HuH-7.5 (cell line): ENCODE measurements at regions not wholly inside any gene's neighbourhood (a gene's known extent, or its start where the extent isn't known, plus 50 kb on each side); places are given as distances from the start of the nearest gene placed in this dataset.
"Not testable (repeated sequence)": the region's sequence is repeated elsewhere in the genome, so short reads cannot be mapped to it uniquely, and the experiment has no call there.

Experiments used
- DNase-seq: peaks from one replicate; pipeline ENCODE4 v3.0.0; 2011; ENCODE audit warnings: low spot score

DNA sequence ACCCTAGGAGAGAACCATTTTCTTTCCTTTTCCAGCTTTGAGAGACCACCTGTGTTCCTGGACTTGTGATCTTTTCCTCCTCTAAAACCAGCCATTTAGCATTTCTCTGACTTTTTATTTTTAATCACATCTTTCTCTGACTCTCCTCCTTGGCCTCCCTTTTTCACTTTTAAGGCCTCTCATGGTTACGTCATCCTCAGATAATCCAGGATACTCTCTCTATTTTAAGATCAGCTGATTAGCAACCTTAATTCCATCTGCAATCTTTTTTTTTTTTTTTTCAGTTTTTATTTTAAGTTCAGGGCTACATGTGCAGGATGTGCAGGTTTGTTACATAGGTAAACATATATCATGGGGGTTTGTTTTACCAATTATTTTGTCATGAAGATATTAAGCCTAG, 54.0 kb downstream of the RFPL4B start:
- DNase-seq = no peak

DNA sequence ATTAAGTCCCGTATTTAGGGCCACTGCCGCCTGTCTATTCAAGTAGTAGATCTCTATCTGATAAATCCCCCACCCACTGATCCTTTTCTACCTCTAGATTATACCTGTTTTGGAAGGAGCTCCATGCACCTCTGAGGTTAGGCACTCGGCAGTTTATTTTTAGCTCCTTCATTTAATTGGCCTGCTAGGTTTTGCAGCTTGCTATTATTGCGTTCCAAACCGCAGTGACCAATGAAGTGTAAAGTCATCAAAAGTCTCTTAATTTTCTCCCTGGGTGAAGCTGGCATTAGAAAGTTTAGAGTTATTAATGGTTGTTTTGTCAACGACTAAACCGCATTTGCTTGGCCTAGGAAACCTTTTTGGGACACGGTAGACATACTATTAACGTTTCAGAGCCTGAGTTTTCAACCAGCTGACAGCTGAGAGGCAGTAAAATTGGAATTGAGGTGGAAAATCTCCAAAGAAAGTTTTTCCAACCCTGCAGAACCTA, 60.0 kb downstream of the RFPL4B start:
- DNase-seq = no peak

DNA sequence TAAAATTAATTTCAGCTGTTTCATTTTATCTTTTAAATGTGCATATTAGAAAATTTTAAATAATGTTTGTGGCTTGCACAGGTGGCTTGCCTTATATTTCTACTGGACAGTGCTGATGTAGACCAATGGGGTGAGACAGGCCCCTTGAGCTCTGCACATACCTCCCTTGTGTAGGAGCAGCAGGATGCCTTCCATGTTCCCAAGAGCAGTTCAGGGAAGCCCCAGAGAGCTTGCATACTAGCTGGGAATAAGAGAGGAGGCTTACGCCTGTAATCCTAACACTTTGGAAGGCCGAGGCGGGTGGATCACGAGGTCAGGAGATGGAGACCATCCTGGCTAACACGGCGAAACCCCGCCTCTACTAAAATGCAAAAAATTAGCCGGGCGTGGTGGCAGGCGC, 61.4 kb downstream of the RFPL4B start:
- DNase-seq = no peak

DNA sequence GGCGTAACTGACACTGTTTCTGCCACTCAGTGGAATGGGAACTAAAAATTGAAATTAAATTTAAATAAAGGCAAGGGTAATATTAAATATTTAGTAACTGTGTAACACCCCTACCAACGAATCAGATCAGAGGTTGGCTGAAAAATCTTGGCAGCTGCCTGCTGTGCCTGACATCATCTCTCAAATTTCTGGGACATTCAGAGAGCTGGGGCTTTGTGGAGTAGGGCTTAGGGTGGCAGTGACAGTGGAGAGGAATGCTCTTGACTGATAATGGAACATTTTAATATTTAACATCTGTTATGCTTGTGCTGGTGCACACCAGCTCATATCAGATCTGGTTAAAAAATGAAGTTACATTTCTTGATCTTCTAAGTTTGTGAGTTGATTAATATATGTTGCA, 62.2 kb downstream of the RFPL4B start:
- no peak for DNase-seq

DNA sequence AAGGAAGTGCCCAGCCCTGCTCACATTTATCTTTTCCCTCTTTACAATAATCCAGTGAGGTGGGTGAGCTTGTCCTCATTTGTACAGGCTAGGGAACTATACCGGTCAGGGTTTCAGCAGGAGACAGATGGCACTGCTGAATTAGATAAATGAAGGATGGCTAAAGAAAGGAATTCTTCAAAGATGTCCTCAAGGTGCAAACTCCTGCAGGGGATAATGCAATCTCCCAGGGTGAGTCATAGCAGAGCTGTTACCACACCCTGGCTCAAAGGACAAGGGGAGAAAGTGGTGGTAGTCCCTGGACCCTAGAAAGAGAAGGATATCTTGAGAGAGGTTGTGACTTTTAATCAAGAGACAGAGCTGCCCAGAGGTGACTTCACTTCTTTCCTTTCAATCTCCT, 66.7 kb downstream of the RFPL4B start:
- DNase-seq = no peak

DNA sequence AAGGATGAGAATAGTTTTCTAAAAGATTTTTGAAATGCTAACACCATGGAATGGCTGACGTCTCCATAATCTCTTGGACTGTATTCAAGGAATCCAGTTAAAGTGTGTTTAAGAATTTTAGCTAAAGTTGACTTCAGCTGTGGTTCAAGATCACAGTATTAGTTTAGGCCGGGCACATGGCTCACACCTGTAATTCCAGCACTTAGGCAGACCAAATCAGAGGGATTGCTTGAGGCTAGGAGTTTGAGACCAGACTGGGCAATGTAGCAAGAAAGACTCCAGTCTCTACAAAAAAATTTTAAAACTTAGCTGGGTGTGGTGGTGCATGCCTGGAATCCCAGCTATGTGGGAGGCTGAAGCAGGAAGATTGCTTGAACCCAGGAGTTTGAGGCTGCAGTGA, 68.2 kb downstream of the RFPL4B start:
- no peak for DNase-seq

DNA sequence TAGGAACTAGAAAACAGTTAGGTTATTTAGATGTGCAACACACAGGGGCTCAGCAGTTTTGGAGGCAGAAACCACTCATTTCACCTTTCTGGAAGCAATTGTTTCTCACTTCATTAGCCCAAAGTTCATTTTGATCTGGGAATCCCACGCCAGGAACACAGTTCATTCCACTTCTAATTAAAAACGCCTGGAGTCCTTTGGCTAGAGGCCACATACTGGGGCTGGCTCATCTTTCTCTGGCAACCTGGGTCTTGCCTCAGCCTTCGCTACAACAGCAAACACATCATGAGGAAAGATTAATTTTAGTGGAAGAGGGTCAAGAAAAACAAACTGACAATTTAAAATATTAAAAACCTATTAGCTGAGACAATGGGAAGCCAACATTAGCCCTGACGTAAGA, 69.7 kb downstream of the RFPL4B start:
- DNase-seq = no peak

DNA sequence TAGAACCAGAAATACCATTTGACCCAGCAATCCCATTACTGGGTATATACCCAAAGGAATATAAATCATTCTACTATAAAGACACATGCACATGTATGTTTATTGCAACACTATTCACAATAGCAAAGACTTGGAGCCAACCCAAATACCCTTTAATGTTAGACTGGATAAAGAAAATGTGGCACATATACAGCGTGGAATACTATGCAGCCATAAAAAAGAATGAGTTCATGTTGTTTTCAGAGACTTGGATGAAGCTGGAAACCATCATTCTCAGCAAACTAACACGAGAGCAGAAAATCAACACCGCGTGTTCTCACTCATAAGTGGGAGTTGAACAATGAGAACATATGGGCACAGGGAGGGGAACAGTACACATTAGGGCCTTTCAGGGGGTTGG, 79.9 kb downstream of the RFPL4B start:
- not testable (repeated sequence) for DNase-seq

DNA sequence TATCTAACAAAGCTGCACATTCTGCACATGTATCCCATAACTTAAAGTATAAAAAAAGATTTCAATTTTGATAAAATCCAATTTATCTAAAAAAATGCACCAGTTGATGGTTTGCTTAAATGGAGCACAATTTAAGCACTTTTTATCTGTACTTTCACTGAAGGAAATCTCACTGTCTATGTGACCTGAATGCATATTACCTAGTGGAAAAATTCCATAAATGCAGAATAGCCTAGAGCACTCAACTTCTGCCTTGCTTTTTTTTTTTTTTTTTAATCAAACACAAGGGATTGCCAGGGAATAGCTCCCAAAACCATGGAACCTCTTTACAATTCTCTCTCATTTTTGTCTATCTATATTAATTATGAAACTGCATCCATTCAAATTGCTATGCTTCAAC, 80.4 kb downstream of the RFPL4B start:
- no peak for DNase-seq

DNA sequence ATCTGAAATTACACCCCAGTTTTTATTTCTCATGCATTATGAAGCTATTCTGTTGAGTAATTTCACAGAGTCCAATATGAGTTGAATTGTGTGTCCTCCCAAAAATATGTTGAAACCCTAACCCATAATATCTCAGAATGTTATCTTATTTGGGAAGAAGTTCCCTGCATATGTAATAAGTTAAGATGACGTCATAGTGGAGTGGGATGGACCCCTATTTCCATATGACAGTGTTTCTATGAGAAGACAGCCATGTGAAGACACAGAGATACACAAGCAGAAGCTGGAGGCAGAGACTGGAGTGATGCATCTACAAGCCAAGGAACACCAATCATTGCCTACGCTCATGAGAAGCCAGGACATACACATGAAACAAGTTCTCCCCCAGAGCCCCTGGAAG, 81.3 kb downstream of the RFPL4B start:
- DNase-seq = no peak

DNA sequence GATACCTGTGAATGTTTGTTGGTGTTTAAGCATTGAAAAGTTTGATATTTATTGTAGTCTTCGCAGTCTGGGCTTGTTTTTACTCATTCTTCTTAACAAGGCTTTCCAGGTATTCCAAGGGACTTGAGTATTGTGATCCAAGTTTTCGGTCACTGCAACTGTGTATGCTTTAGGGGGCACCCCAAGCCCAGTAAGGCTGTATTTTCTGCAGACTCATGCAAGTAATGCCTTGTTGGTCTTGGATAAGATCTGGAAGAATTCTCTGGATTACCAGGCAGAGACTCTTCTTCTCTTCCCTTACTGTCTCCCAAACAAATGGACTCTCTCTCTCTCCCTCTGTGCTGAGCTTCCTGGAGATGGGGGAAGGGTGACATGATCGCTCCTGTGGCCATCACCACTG, 82.1 kb downstream of the RFPL4B start:
- DNase-seq = no peak

DNA sequence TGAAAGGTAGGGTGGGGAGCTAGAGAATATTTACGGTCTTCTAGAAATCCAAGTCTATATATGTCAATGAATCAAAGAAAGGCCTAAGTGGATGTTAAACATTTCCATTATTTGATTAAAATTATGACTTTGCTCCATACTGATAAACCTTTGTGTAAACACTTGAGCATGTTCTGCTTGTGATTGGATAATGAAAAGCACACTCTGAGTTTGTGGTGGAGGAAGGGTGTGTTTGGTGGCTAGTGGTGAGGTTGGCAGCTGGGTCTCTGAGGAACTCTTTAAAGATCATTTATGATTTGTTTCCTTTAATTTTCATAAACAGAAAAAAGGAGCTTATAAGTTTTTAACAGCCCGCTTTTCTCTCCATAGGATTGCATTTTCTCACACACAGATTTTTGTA, 84.7 kb downstream of the RFPL4B start:
- no peak for DNase-seq

DNA sequence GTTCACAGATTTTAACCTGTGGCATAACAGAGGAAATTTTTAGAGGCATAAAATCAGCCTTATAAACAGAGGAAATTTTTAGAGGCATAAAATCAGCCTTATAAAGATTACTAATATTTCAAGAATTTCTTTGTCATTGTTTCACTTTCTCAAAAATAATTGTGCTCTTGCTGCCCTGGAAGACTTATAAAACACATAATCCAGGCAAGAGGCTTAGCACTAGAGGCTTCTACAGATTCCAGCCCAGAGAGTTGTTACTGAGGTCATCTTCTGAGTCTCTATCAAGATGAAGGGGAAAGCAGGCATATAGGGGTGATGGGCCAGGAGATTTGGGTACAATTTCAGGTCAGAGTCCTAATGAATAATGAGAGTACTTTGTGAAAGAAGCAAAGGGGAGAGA, 85.7 kb downstream of the RFPL4B start:
- no peak for DNase-seq

DNA sequence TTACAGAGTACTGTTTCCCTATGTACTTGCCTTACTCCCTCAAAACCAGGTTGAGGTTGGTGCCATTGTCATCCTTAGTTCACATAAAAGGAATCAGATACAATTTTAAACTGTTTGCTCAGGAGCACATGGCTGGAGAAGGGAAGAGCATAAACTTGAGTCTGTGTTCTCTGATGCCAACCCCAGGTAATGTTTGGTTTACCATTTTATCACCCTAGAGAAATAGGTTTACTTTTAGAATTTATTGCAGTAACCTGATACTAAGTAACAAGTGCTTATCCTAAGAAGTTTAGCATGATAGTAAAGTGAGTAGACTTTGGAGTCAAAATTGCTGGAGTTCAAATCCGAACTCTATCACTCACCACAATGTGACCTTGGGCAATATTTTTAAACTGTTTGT, 86.3 kb downstream of the RFPL4B start:
- no peak for DNase-seq

DNA sequence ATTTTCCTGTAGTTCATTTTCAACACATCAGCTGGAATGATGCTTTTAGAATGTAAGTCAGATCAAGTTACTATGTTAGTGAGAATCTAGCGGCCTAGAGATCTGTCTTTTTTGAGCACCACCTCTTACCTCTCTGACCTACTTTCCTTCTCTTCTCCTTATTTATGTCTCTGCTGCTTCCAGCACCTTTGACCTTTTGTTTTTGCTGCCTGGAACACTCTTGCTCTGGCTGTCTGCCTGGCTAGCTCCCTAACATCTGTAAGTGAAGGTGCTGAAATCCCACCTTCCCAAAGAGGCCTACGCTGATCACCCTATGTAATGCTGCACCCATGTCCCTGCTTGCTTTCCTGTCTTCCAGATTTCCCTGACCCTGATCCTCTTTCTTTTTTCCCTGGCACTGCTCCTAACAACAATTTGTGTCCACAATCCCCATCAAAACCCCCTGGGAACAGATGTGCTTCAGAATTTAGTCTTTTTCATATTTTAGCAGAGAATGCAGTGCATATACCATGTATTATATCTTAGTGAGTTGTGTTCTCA, 87.8 kb downstream of the RFPL4B start:
- DNase-seq = no peak

DNA sequence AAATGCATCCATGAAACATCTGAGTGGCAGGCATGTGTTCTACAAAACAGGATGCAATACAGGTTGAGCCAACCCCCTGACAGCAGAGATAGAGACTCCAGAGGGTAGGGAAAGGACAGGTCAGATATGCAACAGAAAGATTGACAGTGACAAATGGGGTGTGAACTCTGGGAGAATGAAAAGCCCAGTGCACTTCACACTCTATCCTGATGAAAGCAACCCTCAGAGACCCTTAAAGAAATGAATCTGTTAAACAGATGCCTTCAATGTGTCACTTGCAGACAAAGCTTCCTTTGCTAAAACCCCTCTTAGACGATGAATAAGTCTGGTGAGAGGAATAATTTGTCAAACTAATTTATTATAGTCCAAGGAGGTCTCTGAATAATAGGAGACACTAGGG, 89.9 kb downstream of the RFPL4B start:
- DNase-seq = no peak

DNA sequence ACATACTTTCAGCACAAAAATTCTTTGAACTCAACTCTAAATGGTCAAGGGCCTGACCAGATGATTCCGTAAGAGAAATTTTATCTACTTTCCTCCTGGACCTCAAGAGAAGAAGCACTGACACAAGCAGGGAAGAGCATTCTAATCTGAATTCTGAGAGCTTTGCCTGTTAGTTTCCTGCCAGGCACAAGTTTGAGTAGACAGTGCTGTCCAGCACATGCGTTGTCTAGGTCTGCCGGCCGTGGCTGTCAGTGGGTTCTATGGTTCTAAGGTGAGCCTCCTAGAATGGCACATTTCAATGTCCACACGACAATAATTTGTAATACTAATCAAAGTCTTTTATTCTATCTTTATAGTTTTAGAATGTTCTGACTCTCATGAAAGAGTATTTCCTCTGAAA, 91.9 kb downstream of the RFPL4B start:
- DNase-seq = peak; percentile 6

DNA sequence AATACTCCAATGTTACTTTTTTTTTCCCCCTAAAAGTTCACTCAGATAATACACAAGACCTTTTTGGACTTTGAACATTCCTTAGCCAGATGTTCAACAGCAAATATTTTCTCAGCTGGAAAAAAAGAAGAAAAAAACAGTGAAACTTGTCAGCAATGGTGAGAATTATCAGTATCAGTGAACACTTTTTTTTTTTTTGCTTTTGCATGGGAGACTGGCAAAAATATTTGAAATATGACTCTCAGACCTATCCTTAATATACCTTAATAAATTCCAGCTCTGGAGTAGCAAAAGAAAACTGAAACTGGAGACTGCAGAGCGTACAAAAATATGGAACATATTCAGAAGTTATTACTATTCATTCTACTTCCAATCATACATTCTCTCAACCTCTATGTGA, 92.3 kb downstream of the RFPL4B start:
- no peak for DNase-seq

DNA sequence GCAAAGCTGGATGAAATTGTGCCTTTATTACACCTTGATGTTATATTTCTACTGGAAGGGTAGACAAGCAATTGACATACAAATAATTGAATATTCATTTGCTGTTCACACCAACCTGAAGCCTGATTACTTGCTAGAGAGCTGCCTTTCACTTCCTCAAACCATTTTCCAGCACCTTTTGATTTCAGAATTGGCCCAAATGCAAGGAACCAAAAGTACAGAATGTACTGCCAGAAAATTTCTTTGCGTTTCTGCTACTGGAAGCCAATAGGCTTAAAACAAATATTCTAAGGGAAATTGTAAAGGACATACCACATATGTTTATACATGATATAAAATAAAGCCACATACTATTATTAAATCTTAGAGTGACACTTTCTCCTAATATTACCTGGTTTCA, 94.5 kb downstream of the RFPL4B start:
- no peak for DNase-seq

DNA sequence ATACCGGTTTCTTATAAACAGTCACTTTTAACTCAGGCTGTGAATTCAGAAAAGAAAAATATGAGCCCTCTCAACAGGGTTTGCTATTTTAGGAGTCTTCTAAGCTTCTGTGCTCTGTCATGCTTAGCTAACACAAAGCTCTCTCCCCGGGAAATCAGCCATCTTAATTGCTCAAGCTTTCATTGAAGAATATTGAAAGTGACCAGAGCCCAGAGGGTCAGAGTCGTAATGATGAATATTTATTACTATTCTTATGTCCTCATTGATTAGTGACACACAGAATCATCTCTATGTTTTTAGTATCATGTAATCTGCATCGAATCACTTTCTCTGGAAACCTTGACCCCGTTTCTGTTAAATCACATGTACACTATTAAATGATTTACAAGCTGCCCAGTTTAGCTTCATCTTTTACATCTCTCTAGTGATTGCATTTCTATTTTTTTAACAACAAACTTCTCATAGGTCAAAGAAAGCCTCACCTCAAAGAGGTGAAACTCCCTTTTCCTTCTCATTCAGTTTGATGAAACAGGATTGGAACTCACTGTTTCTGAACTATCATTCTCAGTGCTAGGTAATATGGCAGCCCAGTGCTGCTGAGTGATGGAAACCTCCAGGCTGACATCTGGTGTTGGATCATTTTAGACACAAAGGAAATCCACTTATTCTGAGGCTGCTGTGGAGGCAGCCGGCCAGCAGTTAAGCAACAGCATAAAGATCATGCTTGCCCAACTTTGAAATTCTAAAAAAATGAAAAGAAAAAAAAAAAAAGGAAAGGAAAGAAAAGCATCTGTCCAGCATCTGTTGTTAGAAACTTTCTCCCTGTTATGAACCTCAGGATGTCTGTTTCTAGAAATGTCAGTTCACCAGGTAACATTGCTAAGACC, 96.3 kb downstream of the RFPL4B start:
- DNase-seq = no peak

DNA sequence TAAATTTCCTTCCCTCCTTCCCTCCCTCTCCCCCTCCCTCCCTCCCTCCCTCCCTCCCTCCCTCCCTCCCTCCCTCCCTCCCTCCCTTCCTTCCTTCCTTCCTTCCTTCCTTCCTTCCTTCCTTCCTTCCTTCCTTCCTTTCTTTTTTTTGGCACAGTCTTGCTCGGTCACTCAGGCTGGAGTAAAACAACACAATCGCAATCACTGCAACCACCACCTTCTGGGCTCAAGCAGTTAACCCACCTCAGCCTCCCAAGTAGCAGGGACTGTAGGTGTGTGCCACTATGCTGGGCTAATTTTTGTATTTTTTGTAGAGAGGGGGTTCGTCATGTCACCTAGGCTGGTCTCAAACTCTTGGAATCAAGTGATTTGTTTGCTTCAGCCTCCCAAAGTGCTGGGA, 101.7 kb downstream of the RFPL4B start:
- not testable (repeated sequence) for DNase-seq

DNA sequence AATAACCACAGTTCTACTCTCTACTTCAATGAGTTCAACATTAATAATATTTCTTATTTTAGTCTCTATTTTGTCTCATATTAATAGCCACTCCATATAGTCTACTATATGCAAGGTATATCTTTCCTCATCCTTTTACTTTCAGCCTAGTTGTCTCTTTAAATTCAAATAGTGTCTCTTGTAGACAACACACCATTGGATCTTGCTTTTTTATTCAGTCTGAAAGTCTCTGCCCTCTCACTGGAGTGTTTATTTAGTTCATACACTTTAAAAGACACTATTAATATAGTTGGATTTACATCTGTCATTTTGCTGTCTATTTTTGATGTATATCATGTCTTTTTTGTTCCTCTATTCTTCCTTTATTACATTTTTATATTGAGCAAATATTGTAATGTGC, 103.5 kb downstream of the RFPL4B start:
- no peak for DNase-seq

DNA sequence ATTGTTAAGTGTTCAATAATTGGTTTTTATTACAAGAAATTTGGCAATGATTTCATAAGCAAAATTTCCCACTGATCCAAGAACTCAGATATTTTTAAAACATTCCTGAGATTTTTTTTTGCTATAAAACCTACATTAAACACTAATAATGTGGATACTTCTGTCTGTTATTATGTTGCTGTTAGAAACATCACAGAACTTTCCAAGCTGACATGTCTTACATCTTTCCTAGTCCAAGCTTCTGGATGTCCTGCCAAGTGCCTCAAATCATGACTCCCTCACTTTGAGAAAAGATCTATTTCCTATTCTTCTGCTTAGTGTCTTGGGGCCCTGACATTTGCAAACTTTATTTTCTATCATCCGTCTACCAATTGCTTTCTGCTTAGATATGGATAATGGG, 110.8 kb downstream of the RFPL4B start:
- DNase-seq = no peak

DNA sequence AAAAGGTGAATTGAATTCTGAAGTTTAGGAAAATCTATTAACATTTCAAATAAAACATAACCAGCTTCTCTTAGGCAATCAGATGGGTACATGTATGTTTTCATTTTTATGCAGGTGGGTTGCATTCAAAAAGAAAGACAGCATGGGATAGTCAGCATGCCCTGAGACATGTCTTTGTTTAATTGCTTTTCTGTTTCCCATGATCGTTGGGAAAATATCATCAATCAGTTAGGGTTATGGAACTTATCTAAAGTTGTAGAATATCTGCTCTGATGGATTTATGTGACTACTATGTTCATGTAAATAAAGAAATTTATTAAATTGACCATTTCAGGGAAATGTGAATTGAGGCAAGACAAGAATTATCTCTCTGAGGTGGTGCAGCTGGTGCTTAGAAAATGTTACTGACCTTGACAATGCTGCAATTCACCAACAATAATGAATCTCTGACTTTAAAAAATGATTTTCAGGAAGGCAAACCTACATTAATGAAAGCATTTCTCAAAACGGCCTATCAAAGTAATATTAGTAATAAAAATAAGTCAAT, 112.7 kb downstream of the RFPL4B start:
- no peak for DNase-seq
